ENCODE measurements at regions not wholly inside any gene's neighbourhood (a gene's known extent, or its start where the extent isn't known, plus 50 kb on each side); places are given as distances from the start of the nearest gene placed in this dataset.

DNA sequence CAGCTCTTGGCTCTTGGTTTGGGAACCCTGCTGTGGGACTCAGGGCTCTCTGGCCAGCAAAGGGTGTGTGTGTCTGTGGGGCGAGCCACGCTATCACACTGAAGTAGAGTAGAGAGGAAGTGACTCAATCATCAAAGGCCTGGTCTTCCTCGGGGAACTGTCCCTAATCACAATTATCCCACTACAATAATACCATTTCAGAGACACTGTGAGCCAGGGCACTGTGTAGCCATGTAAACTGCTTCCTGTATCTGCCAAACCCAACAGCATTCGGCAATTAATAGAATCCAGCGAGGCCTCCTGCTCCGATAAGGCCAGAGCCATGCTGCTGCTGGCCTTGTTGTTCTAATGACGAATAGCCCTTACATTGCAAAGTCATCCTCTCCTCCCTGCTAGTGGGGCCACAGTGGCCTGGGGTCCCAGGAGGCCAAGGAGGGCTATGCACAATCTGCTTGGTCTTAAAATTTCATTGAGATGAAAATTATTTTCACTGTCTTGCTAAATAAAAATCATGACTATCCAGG, 49.8 kb upstream of the LMO2 start:
- 0% methylated on average over 7 of the region's 7 CpGs for WGBS (ENCODE audit: insufficient coverage, low coverage, missing lambda C conversion rate)
- Histone ChIP-seq H3K4me3 (no peak overlapping the region), H4K20me1 (replicated peaks; ENCODE audit: control insufficient read depth, insufficient read depth, low read length) (no peaks in the 10 kb centered on the region), H3K9me3 (replicated peaks; ENCODE audit: control insufficient read depth, insufficient read depth, low read depth, low read length) (no peaks in the 10 kb centered on the region), H3K27ac (ENCODE audit: extremely low read depth, low read depth, low read length) (peak overlapping the region; percentile 98), H2AFZ (ENCODE audit: low read depth, low read length) (peak overlapping the region; percentile 90), H3K36me3 (ENCODE audit: control insufficient read depth, insufficient read depth, low read length) (no peaks in the 10 kb centered on the region), H3K9me1 (ENCODE audit: control insufficient read depth, insufficient read depth, low read length) (no peaks in the 10 kb centered on the region), H3K4me1 (replicated peaks in 1 of 2; ENCODE audit: control insufficient read depth in 2 of 2, insufficient read depth in 2 of 2, low read length in 2 of 2) (peaks cover 53 to 84% of the 10 kb centered on the region in 2 experiments), H3K27me3 (ENCODE audit: control insufficient read depth in 2 of 2, insufficient read depth in 2 of 2, low read length in 2 of 2) (no peaks in the 10 kb centered on the region), H3K9ac (ENCODE audit: insufficient read depth in 1 of 2, low read depth in 2 of 2, low read length in 2 of 2) (peak overlapping the region; percentile 64 to 70; a peak in 3 of 4 replicates), H3K79me2 (ENCODE audit: control insufficient read depth, insufficient read depth, low read length) (no peaks in the 10 kb centered on the region; the same call in 2 of the 3 replicates), H3K4me2 (ENCODE audit: insufficient read depth, low read length) (peak overlapping the region; percentile 66)
- peak; percentile 76 for FAIRE-seq
- intact Hi-C loops (cut with micrococcal nuclease) = loop anchor here (2.0 kb wide), 1 partner anchor 71 kb away; no protein-coding TSS in a partner anchor
- ATAC-seq = peak; percentile 73
- CTCF ChIA-PET (ENCODE audit: low intra/inter-chr PET ratio) = no interaction called here
- BruUV-seq (replicated peaks) = no TSS peak
- in situ Hi-C loops (cut with MboI) = no loop called here
- peak; percentile 65 to 89 (median 75) for DNase-seq (ENCODE audit: extremely low read depth in 1 of 4, low spot score in 3 of 4)
- POLR2A ChIA-PET = interaction anchor here (0.7 to 1.3 kb wide), 5 partner anchors 11 to 134 kb away, joined by 3 to 5 read pairs (median 3); no protein-coding TSS in a partner anchor
- TF ChIP-seq ZBTB49 (CRISPR knock-in tag; IDR thresholded peaks at IDR 0.05; ENCODE audit: borderline replicate concordance) = no peak
- TF ChIP-seq, protein P1, sequence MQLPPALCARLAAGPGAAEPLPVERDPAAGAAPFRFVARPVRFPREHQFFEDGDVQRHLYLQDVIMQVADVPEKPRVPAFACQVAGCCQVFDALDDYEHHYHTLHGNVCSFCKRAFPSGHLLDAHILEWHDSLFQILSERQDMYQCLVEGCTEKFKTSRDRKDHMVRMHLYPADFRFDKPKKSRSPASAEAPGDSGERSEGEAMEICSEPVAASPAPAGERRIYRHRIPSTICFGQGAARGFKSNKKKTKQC (CRISPR knock-in tag; IDR thresholded peaks at IDR 0.05) = 0 out of 2 replicates have a peak, but pooled peaks have one; percentile 11
- no peak for TF ChIP-seq RBM25 (IDR thresholded peaks at IDR 0.05; ENCODE audit: low read depth, low read length, severe bottlenecking)
- 0 out of 2 replicates have a peak, but pooled peaks have one; percentile 70 for TF ChIP-seq EP300 (IDR thresholded peaks at IDR 0.05; ENCODE audit: low read length)
- TF ChIP-seq, protein P2, sequence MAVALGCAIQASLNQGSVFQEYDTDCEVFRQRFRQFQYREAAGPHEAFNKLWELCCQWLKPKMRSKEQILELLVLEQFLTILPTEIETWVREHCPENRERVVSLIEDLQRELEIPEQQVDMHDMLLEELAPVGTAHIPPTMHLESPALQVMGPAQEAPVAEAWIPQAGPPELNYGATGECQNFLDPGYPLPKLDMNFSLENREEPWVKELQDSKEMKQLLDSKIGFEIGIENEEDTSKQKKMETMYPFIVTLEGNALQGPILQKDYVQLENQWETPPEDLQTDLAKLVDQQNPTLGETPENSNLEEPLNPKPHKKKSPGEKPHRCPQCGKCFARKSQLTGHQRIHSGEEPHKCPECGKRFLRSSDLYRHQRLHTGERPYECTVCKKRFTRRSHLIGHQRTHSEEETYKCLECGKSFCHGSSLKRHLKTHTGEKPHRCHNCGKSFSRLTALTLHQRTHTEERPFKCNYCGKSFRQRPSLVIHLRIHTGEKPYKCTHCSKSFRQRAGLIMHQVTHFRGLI (CRISPR knock-in tag; IDR thresholded peaks at IDR 0.05) = peak; percentile 54; the same call in 1 of the 2 replicates
- TF ChIP-seq ZNF140 (CRISPR knock-in tag; IDR thresholded peaks at IDR 0.05) = no peak
- no peak for TF ChIP-seq ASH1L (IDR thresholded peaks at IDR 0.05; ENCODE audit: borderline replicate concordance, low read depth, partially characterized antibody)
- no peak for TF ChIP-seq BRCA1 (IDR thresholded peaks at IDR 0.05)
- no peak for TF ChIP-seq BRCA1 (CRISPR knock-in tag; IDR thresholded peaks at IDR 0.05)
- TF ChIP-seq HIVEP1 (CRISPR knock-in tag; IDR thresholded peaks at IDR 0.05) = no peak
- no peak; the same call in 1 of the 2 replicates for TF ChIP-seq PTTG1 (tag; IDR thresholded peaks at IDR 0.05; ENCODE audit: low read depth)
- TF ChIP-seq STAT5A (IDR thresholded peaks at IDR 0.05; ENCODE audit: borderline replicate concordance, low read length) = no peak
- peak; percentile 54; the same call in 1 of the 2 replicates for TF ChIP-seq HDAC2 (IDR thresholded peaks at IDR 0.05)
- TF ChIP-seq SMARCA4 (IDR thresholded peaks at IDR 0.05) = peak; percentile 84
- TF ChIP-seq GTF2A2 (tag; IDR thresholded peaks at IDR 0.05) = no peak
- no peak for TF ChIP-seq ZNF224 (CRISPR knock-in tag; IDR thresholded peaks at IDR 0.05)
- TF ChIP-seq GTF2F1 (IDR thresholded peaks at IDR 0.05; ENCODE audit: low read depth, low read length) = no peak
- TF ChIP-seq RBM22 (IDR thresholded peaks at IDR 0.05; ENCODE audit: low read depth, low read length, poor library complexity, severe bottlenecking) = no peak
- TF ChIP-seq RBM39 (optimal IDR thresholded peaks at IDR 0.05; ENCODE audit: low read depth, low read length) = no peak
- no peak for TF ChIP-seq ZNF263 (CRISPR knock-in tag; IDR thresholded peaks at IDR 0.05; ENCODE audit: borderline replicate concordance)

Data from K562 (cell line).